ENCODE measurements at regions not wholly inside any gene's neighbourhood (a gene's known extent, or its start where the extent isn't known, plus 50 kb on each side); places are given as distances from the start of the nearest gene placed in this dataset.
A peak's percentile ranks its signal among the peaks of the same experiment; 100 is the strongest.

DNA sequence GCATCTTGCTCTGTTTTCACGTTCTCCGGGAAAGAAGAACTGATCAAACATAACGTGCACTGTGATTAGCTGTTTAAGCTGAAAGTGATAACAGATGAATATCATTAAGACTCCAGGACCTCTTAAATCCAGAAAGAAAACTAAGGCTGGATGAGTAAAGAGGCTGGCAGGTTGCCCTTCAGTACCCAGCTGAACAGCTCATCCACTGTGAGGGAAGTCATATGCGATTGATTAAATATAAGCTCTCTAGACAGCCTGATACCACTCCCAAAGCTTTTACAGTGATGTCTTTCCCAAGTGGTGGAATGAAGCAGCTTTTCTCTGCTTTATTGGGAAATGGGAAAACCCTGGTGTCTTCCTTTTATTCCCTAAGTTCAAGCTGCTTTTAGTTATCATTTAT, 116.9 kb downstream of the EFNB2 start:
- TF ChIP-seq, protein P1, sequence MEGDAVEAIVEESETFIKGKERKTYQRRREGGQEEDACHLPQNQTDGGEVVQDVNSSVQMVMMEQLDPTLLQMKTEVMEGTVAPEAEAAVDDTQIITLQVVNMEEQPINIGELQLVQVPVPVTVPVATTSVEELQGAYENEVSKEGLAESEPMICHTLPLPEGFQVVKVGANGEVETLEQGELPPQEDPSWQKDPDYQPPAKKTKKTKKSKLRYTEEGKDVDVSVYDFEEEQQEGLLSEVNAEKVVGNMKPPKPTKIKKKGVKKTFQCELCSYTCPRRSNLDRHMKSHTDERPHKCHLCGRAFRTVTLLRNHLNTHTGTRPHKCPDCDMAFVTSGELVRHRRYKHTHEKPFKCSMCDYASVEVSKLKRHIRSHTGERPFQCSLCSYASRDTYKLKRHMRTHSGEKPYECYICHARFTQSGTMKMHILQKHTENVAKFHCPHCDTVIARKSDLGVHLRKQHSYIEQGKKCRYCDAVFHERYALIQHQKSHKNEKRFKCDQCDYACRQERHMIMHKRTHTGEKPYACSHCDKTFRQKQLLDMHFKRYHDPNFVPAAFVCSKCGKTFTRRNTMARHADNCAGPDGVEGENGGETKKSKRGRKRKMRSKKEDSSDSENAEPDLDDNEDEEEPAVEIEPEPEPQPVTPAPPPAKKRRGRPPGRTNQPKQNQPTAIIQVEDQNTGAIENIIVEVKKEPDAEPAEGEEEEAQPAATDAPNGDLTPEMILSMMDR (IDR thresholded peaks at IDR 0.05; ENCODE audit: low read depth, low read length, missing control alignments) = no peak
- no peak overlapping the region for H3K27ac ChIP-seq
- no peaks in the 10 kb centered on the region for H3K27me3 ChIP-seq (replicated peaks)
- in situ Hi-C loops (cut with HindIII; ENCODE audit: low pct_ligation_motif_present, low sequenced_read_pairs) = no loop called here
- DNase-seq = peak; percentile 25
- H3K4me3 ChIP-seq (ENCODE audit: low read depth, low read length) = no peak overlapping the region
- no peaks in the 10 kb centered on the region for H3K36me3 ChIP-seq (replicated peaks)

DNA sequence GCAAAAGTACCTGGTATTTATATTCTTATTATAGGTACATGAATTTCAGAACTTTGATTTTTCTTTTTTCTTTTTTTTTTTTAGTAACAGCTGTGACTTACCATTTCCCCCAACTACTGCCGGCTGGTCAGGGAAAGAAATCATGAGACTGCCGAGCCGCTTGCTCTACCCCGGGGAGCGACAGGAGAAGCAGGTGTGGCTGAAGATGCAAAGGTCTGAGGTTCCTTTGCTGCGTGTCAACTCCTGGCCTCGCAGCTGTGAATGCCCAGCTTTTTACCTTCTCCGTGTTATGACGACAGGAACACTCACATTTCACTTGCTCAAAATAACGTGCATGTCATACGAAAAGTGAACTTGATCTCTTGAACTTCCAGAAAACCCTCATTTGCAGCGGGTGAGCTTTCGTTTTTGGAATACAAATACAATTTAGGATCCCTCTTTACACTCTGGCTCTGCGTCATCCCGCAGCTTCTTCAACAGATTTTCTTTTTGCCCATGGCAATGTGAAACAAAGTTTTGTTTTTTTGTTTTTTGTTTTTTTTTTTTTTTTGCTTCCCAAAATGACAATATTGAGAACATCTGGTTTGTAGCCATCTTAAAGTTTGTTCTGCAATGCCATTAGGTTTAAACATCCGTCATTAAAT, 117.9 kb downstream of the EFNB2 start:
- H3K4me3 ChIP-seq (ENCODE audit: low read depth, low read length) = no peak overlapping the region
- no peaks in the 10 kb centered on the region for H3K27me3 ChIP-seq (replicated peaks)
- TF ChIP-seq, protein P1 (IDR thresholded peaks at IDR 0.05; ENCODE audit: low read depth, low read length, missing control alignments) = no peak
- no peak for DNase-seq
- in situ Hi-C loops (cut with HindIII; ENCODE audit: low pct_ligation_motif_present, low sequenced_read_pairs) = no loop called here
- H3K27ac ChIP-seq = no peak overlapping the region
- no peaks in the 10 kb centered on the region for H3K36me3 ChIP-seq (replicated peaks)

DNA sequence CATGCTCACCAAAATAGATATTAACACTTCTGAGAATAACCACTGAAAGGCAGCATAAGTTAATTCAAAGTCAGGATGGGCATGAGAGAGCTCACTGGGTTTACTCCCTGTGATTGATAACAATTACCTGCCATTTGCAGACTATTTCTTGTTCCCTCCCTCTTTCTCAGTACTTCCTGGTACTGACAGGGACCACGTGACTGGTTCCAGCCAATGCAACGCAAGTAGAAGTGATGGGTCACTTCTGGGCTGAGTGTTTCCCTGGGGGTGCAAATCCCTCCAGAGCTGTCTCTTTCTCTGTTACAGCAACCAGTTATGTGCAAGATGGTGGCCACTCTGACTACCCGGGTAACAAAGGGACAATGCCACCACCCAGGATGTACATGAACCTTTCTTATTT, 118.8 kb downstream of the EFNB2 start:
- TF ChIP-seq, protein P1 (IDR thresholded peaks at IDR 0.05; ENCODE audit: low read depth, low read length, missing control alignments) = no peak
- Histone ChIP-seq H3K27me3 (replicated peaks) (no peaks in the 10 kb centered on the region), H3K27ac (no peak overlapping the region), H3K36me3 (replicated peaks) (no peaks in the 10 kb centered on the region), H3K4me3 (ENCODE audit: low read depth, low read length) (no peak overlapping the region)
- no peak for DNase-seq
- in situ Hi-C loops (cut with HindIII; ENCODE audit: low pct_ligation_motif_present, low sequenced_read_pairs) = no loop called here

DNA sequence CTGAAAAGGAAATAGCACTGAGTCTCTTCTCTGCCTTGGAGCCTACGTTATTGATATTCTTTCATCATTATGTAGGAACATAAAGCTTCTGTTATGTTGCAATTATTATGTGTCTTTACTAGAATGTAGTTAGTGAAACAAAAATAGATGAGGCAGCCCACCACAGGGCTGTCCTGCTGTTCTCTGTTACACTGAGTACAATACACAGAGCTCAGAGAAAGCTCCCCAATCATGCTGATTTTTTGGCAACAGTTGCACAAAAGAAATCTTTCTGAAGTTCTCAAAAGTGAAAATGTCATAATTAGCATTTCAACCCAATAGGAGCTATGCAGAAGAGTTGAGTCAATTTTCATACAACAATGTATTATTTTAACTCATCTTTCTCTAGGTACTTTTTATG, 119.5 kb downstream of the EFNB2 start:
- no peak for DNase-seq
- Histone ChIP-seq H3K4me3 (ENCODE audit: low read depth, low read length) (no peak overlapping the region), H3K27me3 (replicated peaks) (no peaks in the 10 kb centered on the region), H3K27ac (no peak overlapping the region), H3K36me3 (replicated peaks) (no peaks in the 10 kb centered on the region)
- TF ChIP-seq, protein P1 (IDR thresholded peaks at IDR 0.05; ENCODE audit: low read depth, low read length, missing control alignments) = no peak
- in situ Hi-C loops (cut with HindIII; ENCODE audit: low pct_ligation_motif_present, low sequenced_read_pairs) = no loop called here

DNA sequence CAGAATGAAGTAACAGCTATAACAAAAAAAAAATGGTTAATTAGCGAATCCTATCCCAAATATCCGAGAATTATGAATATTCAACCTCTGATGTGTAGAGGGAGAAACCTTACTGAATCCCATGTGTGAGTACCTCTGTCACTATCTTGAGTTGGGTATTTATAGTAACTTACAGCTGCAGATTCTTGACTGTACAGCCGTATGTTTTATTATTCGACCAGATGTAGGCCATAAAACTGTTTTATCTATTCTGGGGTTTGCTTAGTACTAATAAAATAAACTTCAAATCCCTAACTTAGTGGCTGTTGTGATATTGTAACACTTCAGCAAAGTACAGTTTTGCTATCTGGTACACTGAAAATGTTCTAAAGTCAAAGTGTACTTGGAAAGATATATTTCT, 120.0 kb downstream of the EFNB2 start:
- Histone ChIP-seq H3K4me3 (ENCODE audit: low read depth, low read length) (no peak overlapping the region), H3K27ac (no peak overlapping the region), H3K36me3 (replicated peaks) (no peaks in the 10 kb centered on the region), H3K27me3 (replicated peaks) (no peaks in the 10 kb centered on the region)
- TF ChIP-seq, protein P1 (IDR thresholded peaks at IDR 0.05; ENCODE audit: low read depth, low read length, missing control alignments) = no peak
- no peak for DNase-seq
- in situ Hi-C loops (cut with HindIII; ENCODE audit: low pct_ligation_motif_present, low sequenced_read_pairs) = no loop called here

DNA sequence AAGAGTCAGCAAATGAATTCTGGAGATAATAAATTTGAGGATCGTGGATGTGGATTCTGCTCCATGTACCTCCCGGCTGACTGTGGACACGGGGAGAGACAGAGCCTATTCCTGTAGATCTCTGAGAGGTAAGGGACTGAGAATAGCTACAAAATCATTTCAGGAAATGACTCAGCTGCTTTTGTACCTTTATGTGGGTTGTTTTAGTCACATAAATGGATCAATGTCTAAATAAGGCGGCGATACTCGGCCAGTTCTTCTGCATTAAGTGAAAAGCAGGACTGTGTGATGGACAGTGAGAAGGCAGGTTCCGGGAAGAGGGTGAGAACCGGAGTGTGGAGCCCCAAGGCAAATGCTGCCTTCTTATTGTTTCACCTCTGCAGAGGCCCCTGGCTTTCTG, 128.1 kb downstream of the EFNB2 start:
- in situ Hi-C loops (cut with HindIII; ENCODE audit: low pct_ligation_motif_present, low sequenced_read_pairs) = no loop called here
- DNase-seq = no peak
- H3K27me3 ChIP-seq (replicated peaks) = no peaks in the 10 kb centered on the region
- TF ChIP-seq, protein P1 (IDR thresholded peaks at IDR 0.05; ENCODE audit: low read depth, low read length, missing control alignments) = no peak
- H3K36me3 ChIP-seq (replicated peaks) = no peaks in the 10 kb centered on the region
- H3K27ac ChIP-seq = no peak overlapping the region
- no peak overlapping the region for H3K4me3 ChIP-seq (ENCODE audit: low read depth, low read length)

Measured in brain microvascular endothelial cell (primary cell).